Activated CD4-positive, alpha-beta T cell treated with anti-CD3 and anti-CD28 coated beads, Interleukin-2, amount 10 ng/mL, durations not matched to agents 24 days and 14 days (primary cell): ENCODE measurements at regions not wholly inside any gene's neighbourhood (a gene's known extent, or its start where the extent isn't known, plus 50 kb on each side); places are given as distances from the start of the nearest gene placed in this dataset.
"Not testable (repeated sequence)": the region's sequence is repeated elsewhere in the genome, so short reads cannot be mapped to it uniquely, and the experiment has no call there.

Experiments
- DNase-seq: peaks from one replicate; pipeline ENCODE4 v3.0.0; 2022
- H3K27ac Mint-ChIP-seq: one replicate; pipeline ENCODE4 v1.8.0; 2022; ENCODE audit warnings: mild to moderate bottlenecking, mixed read lengths
- H3K27me3 Mint-ChIP-seq: one replicate; pipeline ENCODE4 v1.8.0; 2022; ENCODE audit warnings: mixed read lengths
- H3K36me3 Mint-ChIP-seq: one replicate; pipeline ENCODE4 v1.8.0; 2022; ENCODE audit warnings: low read depth, mild to moderate bottlenecking, mixed read lengths
- H3K4me1 Mint-ChIP-seq: one replicate; pipeline ENCODE4 v1.8.0; 2021; ENCODE audit warnings: mixed read lengths
- H3K4me3 Mint-ChIP-seq: one replicate; pipeline ENCODE4 v1.8.0; 2022; ENCODE audit warnings: mild to moderate bottlenecking, moderate library complexity, mixed read lengths
- H3K9me3 Mint-ChIP-seq: one replicate; pipeline ENCODE4 v1.8.0; 2021; ENCODE audit warnings: mixed read lengths
- intact Hi-C: fragments of 100-400 bp; cut with micrococcal nuclease; formaldehyde crosslinking; loops from one replicate; pipeline ENCODE4 v1.15.1; 2023

- Mint-ChIP-seq H3K9me3 (peaks cover 4% of the 10 kb centered on the region), H3K36me3 (no peaks in the 10 kb centered on the region), H3K27me3 (no peaks in the 10 kb centered on the region), H3K4me3 (no peak overlapping the region), H3K4me1 (no peaks in the 10 kb centered on the region), H3K27ac (no peak overlapping the region)
- no peak for DNase-seq
- intact Hi-C loops: no loop called here
Observed at GRCh38 chr2:139457873-139458272, 677.7 kb upstream of the NXPH2 start.

- intact Hi-C loops: no loop called here
- Mint-ChIP-seq H3K27me3 (no peaks in the 10 kb centered on the region), H3K4me1 (no peaks in the 10 kb centered on the region), H3K36me3 (no peaks in the 10 kb centered on the region), H3K27ac (no peak overlapping the region), H3K4me3 (no peak overlapping the region), H3K9me3 (peaks cover 8% of the 10 kb centered on the region)
- DNase-seq: no peak
Observed at GRCh38 chr2:139454251-139454650, 674.1 kb upstream of the NXPH2 start.

DNA sequence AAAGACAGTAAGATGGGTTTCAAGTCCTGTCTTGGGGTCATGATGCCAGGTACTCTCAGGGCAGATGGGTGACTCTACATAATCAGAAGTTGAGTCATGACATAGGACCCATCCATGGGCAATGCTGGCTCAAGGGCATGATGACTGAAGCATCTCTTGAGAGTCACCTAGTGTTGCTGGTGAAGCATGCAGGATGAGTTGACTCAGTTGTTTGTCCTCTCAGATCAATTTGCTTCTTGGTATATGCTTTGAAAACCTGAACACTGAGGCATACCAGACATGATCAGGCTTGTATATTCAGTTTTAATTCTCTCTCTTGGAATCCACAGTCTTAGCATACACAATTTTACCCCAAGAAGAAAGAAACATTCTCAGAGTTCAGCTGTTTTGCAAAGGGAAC is 658.9 kb upstream of the NXPH2 start:
- no peak overlapping the region for H3K27ac Mint-ChIP-seq
- H3K4me1 Mint-ChIP-seq: no peaks in the 10 kb centered on the region
- H3K4me3 Mint-ChIP-seq: no peak overlapping the region
- DNase-seq: no peak
- H3K9me3 Mint-ChIP-seq: no peaks in the 10 kb centered on the region
- H3K36me3 Mint-ChIP-seq: no peaks in the 10 kb centered on the region
- intact Hi-C loops: no loop called here
- no peaks in the 10 kb centered on the region for H3K27me3 Mint-ChIP-seq

DNA sequence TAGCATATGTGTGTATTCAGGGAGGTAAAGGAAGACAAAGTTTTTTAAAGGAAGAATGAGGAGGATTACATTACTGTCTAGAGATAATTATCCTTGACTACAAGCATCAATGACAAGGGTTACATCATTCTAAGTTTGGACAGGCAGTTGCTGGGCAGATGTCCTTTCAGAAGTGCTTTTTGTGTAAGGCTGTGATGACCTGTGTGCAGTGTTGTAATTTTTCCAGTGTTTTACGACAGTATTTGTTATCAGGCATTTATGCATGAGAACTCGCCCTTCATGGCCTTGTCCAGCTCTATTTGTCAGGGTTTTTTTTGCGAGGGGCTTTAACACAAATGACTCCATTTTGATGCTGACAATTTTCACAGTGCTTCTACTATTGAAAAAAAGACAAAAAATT is 658.3 kb upstream of the NXPH2 start:
- no peak overlapping the region for H3K4me3 Mint-ChIP-seq
- intact Hi-C loops: no loop called here
- no peaks in the 10 kb centered on the region for H3K27me3 Mint-ChIP-seq
- DNase-seq: no peak
- H3K36me3 Mint-ChIP-seq: no peaks in the 10 kb centered on the region
- no peaks in the 10 kb centered on the region for H3K9me3 Mint-ChIP-seq
- H3K27ac Mint-ChIP-seq: no peak overlapping the region
- no peaks in the 10 kb centered on the region for H3K4me1 Mint-ChIP-seq

DNA sequence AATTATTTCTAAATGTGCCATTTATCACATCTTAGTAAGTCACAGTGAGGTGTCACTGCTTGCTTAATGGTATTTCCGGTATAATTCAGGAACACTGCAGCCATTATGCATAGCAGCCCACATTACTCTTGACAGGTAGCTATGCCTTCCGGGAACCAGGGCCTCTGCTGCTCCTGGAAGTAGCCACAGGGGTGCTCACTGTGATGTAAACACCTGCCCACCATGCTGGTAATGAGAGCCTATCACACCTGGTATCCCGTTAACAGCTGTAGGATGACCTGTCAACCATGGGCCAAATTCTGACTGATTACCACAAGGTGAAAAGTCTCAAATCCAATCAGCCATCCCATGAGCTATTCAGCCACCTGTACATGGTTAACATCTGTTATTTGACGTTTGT is 647.0 kb upstream of the NXPH2 start:
- H3K36me3 Mint-ChIP-seq: no peaks in the 10 kb centered on the region
- DNase-seq: no peak
- H3K9me3 Mint-ChIP-seq: no peaks in the 10 kb centered on the region
- H3K27me3 Mint-ChIP-seq: no peaks in the 10 kb centered on the region
- no peaks in the 10 kb centered on the region for H3K4me1 Mint-ChIP-seq
- H3K27ac Mint-ChIP-seq: no peak overlapping the region
- intact Hi-C loops: no loop called here
- H3K4me3 Mint-ChIP-seq: no peak overlapping the region

- no peak overlapping the region for H3K4me3 Mint-ChIP-seq
- H3K27me3 Mint-ChIP-seq: no peaks in the 10 kb centered on the region
- intact Hi-C loops: no loop called here
- H3K36me3 Mint-ChIP-seq: no peaks in the 10 kb centered on the region
- no peak for DNase-seq
- no peak overlapping the region for H3K27ac Mint-ChIP-seq
- no peaks in the 10 kb centered on the region for H3K9me3 Mint-ChIP-seq
- H3K4me1 Mint-ChIP-seq: no peaks in the 10 kb centered on the region
Observed at GRCh38 chr2:139424101-139424500, 643.9 kb upstream of the NXPH2 start.

GRCh38 chr2:139411236-139411635 is 631.0 kb upstream of the NXPH2 start:
- intact Hi-C loops: no loop called here
- Mint-ChIP-seq H3K27me3 (no peaks in the 10 kb centered on the region), H3K9me3 (peaks cover 9% of the 10 kb centered on the region), H3K4me3 (no peak overlapping the region), H3K4me1 (no peaks in the 10 kb centered on the region), H3K36me3 (no peaks in the 10 kb centered on the region), H3K27ac (no peak overlapping the region)
- no peak for DNase-seq

DNA sequence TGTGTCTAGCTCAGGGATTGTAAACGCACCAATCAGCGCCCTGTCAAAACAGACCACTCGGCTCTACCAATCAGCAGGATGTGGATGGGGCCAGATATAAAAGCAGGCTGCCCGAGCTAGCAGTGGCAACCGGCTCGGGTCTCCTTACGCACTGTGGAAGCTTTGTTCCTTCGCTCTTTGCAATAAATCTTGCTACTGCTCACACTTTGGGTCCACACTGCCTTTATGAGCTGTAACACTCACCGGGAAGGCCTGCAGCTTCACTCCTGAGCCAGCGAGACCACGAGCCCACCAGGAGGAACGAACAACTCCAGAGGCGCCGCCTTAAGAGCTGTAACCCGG is 630.6 kb upstream of the NXPH2 start:
- H3K9me3 Mint-ChIP-seq, H3K4me3 Mint-ChIP-seq, H3K27me3 Mint-ChIP-seq, DNase-seq, intact Hi-C loops, H3K27ac Mint-ChIP-seq, H3K36me3 Mint-ChIP-seq, H3K4me1 Mint-ChIP-seq: not testable (repeated sequence)

DNA sequence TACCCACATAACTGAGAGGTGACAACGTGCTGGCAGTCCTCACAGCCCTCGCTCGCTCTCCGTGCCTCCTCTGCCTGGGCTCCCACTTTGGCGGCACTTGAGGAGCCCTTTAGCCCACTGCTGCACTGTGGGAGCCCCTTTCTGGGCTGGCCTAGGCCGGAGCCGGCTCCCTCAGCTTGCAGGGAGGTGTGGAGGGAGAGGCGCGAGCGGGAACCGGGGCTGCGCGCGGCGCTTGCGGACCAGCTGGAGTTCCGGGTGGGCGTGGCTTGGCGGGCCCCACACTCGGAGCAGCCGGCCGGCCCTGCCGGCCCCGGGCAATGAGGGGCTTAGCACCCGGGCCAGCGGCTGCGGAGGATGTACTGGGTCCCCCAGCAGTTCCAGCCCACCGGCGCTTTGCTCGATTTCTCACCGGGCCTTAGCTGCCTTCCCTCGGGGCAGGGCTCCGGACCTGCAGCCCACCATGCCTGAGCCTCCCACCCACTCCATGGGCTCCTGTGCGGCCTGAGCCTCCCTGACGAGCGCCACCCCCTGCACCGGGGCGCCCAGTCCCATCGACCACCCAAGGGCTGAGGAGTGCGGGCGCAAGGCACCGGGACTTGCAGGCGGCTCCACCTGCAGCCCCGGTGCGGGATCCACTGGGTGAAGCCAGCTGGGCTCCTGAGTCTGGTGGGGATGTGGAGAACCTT is 630.1 kb upstream of the NXPH2 start:
- H3K9me3 Mint-ChIP-seq, H3K27ac Mint-ChIP-seq, DNase-seq, H3K36me3 Mint-ChIP-seq, H3K27me3 Mint-ChIP-seq, H3K4me3 Mint-ChIP-seq, intact Hi-C loops, H3K4me1 Mint-ChIP-seq: not testable (repeated sequence)

- no peaks in the 10 kb centered on the region for H3K36me3 Mint-ChIP-seq
- peaks cover under 1% of the 10 kb centered on the region for H3K9me3 Mint-ChIP-seq
- H3K4me3 Mint-ChIP-seq: no peak overlapping the region
- intact Hi-C loops: no loop called here
- H3K27ac Mint-ChIP-seq: no peak overlapping the region
- no peaks in the 10 kb centered on the region for H3K4me1 Mint-ChIP-seq
- H3K27me3 Mint-ChIP-seq: no peaks in the 10 kb centered on the region
- DNase-seq: no peak
Observed at GRCh38 chr2:139409212-139409611, 629.0 kb upstream of the NXPH2 start.

GRCh38 chr2:139403948-139404347 is 623.8 kb upstream of the NXPH2 start:
- no peaks in the 10 kb centered on the region for H3K27me3 Mint-ChIP-seq
- peaks cover 4% of the 10 kb centered on the region for H3K9me3 Mint-ChIP-seq
- no peaks in the 10 kb centered on the region for H3K4me1 Mint-ChIP-seq
- H3K36me3 Mint-ChIP-seq: no peaks in the 10 kb centered on the region
- DNase-seq: no peak
- H3K4me3 Mint-ChIP-seq: no peak overlapping the region
- intact Hi-C loops: no loop called here
- H3K27ac Mint-ChIP-seq: no peak overlapping the region

- H3K27me3 Mint-ChIP-seq: no peaks in the 10 kb centered on the region
- H3K27ac Mint-ChIP-seq: no peak overlapping the region
- no peaks in the 10 kb centered on the region for H3K36me3 Mint-ChIP-seq
- H3K9me3 Mint-ChIP-seq: peaks cover under 1% of the 10 kb centered on the region
- no peaks in the 10 kb centered on the region for H3K4me1 Mint-ChIP-seq
- no peak for DNase-seq
- H3K4me3 Mint-ChIP-seq: no peak overlapping the region
- intact Hi-C loops: no loop called here
Observed at GRCh38 chr2:139394801-139395200, 614.6 kb upstream of the NXPH2 start.

- Mint-ChIP-seq H3K9me3 (peaks cover 11% of the 10 kb centered on the region), H3K27ac (no peak overlapping the region), H3K27me3 (no peaks in the 10 kb centered on the region), H3K36me3 (no peaks in the 10 kb centered on the region), H3K4me3 (no peak overlapping the region), H3K4me1 (no peaks in the 10 kb centered on the region)
- no peak for DNase-seq
- intact Hi-C loops: no loop called here
Observed at GRCh38 chr2:139389391-139389790, 609.2 kb upstream of the NXPH2 start.

DNA sequence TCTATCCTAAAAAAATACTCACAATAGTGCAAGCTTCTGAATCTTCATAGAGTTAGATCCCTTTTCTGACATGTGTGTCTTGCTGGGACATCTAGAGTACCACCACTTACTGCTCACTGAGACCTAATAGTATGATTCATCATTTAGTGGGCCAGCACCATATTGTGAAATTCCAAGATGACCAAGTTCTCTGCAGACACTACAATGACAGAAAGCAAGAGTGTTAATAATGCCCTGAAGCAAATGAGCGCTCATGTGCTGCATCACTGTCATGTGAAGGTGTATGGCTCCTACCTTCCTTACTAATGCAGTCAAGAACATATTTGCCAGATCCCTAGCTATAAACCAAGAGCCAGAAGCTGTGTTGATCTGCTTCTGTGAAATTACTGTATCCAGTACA is 606.2 kb upstream of the NXPH2 start:
- intact Hi-C loops: no loop called here
- no peak overlapping the region for H3K4me3 Mint-ChIP-seq
- DNase-seq: no peak
- no peaks in the 10 kb centered on the region for H3K27me3 Mint-ChIP-seq
- H3K4me1 Mint-ChIP-seq: no peaks in the 10 kb centered on the region
- H3K36me3 Mint-ChIP-seq: no peaks in the 10 kb centered on the region
- no peak overlapping the region for H3K27ac Mint-ChIP-seq
- H3K9me3 Mint-ChIP-seq: peaks cover 11% of the 10 kb centered on the region

DNA sequence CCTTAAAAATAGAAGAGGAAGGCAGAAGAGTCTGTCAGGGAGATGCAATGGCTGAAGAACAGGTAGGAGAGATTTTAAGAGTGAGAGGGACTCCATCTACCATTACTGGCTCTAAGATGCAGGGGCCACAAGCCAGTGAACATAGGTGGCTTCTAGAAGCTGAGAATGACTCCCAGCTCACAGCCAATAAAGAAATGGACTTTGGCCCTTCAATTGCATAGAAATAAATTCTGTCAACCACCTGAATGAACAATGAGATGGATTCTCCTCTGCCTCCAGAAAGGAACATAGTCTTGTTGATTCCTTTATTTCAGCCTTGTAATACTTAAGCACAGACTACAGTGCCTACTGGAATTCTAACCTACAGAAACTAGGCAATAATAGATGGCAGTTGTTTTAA is 603.3 kb upstream of the NXPH2 start:
- intact Hi-C loops: no loop called here
- Mint-ChIP-seq H3K27ac (no peak overlapping the region), H3K4me3 (no peak overlapping the region), H3K27me3 (no peaks in the 10 kb centered on the region), H3K4me1 (no peaks in the 10 kb centered on the region), H3K9me3 (peaks cover 11% of the 10 kb centered on the region), H3K36me3 (no peaks in the 10 kb centered on the region)
- DNase-seq: no peak
